Urothelium cell line (cell line): ENCODE measurements at regions not wholly inside any gene's neighbourhood (a gene's known extent, or its start where the extent isn't known, plus 50 kb on each side); places are given as distances from the start of the nearest gene placed in this dataset.

Experiments
- DNase-seq: peaks from one replicate; pipeline ENCODE4 v3.0.0; 2011; ENCODE audit warnings: low spot score, mixed read lengths
- FAIRE-seq: peaks from 2 replicates; lab custom pipeline; 2011; peaks lifted over from hg19 to GRCh38; lab: Jason Lieb, UNC

- no peak for DNase-seq
- no peak for FAIRE-seq
Observed at GRCh38 chr13:77384999-77385398, 58.1 kb upstream of the MYCBP2 start.

- DNase-seq = no peak
- no peak for FAIRE-seq
Observed at GRCh38 chr13:77383097-77383496, 56.2 kb upstream of the MYCBP2 start.

- DNase-seq (no peak), FAIRE-seq (no peak)
Observed at GRCh38 chr13:77381059-77381458, 54.2 kb upstream of the MYCBP2 start.

GRCh38 chr13:77379508-77379907 lies 52.6 kb upstream of the MYCBP2 start:
- DNase-seq = no peak
- no peak for FAIRE-seq

GRCh38 chr13:77378662-77379061 lies 51.8 kb upstream of the MYCBP2 start:
- no peak for DNase-seq
- FAIRE-seq = no peak

- FAIRE-seq (no peak), DNase-seq (no peak)
Observed at GRCh38 chr13:77377016-77377415, 50.1 kb upstream of the MYCBP2 start.
